ENCODE measurements at regions not wholly inside any gene's neighbourhood (a gene's known extent, or its start where the extent isn't known, plus 50 kb on each side); places are given as distances from the start of the nearest gene placed in this dataset.

GRCh38 chr1:37097731-37098130 lies 63.4 kb upstream of the GRIK3 start:
- 73% methylated on average over 7 of the region's 7 CpGs for WGBS
- TF ChIP-seq POLR2AphosphoS5 (IDR thresholded peaks at IDR 0.05) (no peak), EP300 (IDR thresholded peaks at IDR 0.05) (no peak), POLR2A (IDR thresholded peaks at IDR 0.05) (no peak), CTCF (IDR thresholded peaks at IDR 0.05) (no peak)

GRCh38 chr1:37098237-37098636 lies 63.9 kb upstream of the GRIK3 start:
- no peaks in the 10 kb centered on the region for H3K36me3 ChIP-seq
- DNase-seq (ENCODE audit: low spot score in 2 of 2): no peak
- no peak for TF ChIP-seq POLR2AphosphoS5 (IDR thresholded peaks at IDR 0.05)
- TF ChIP-seq CTCF (IDR thresholded peaks at IDR 0.05): no peak
- no peak for TF ChIP-seq POLR2A (IDR thresholded peaks at IDR 0.05)
- H3K27ac ChIP-seq: no peak overlapping the region
- H3K4me1 ChIP-seq: no peaks in the 10 kb centered on the region
- H3K9me3 ChIP-seq: no peaks in the 10 kb centered on the region
- H3K4me3 ChIP-seq: no peak overlapping the region
- peaks cover 30% of the 10 kb centered on the region for H3K27me3 ChIP-seq

More at GRCh38 chr1:37097731-37098130, 63.4 kb upstream of the GRIK3 start:
- Histone ChIP-seq H3K27ac (no peak overlapping the region), H3K36me3 (no peaks in the 10 kb centered on the region), H3K27me3 (peaks cover 31% of the 10 kb centered on the region), H3K4me1 (no peaks in the 10 kb centered on the region), H3K4me3 (no peak overlapping the region), H3K9me3 (no peaks in the 10 kb centered on the region)
- no peak for DNase-seq (ENCODE audit: low spot score in 2 of 2)

- H3K4me1 ChIP-seq: no peaks in the 10 kb centered on the region
- DNase-seq (ENCODE audit: low spot score in 2 of 2): no peak
- no peaks in the 10 kb centered on the region for H3K36me3 ChIP-seq
- no peak overlapping the region for H3K4me3 ChIP-seq
- no peak for TF ChIP-seq POLR2AphosphoS5 (IDR thresholded peaks at IDR 0.05)
- TF ChIP-seq CTCF (IDR thresholded peaks at IDR 0.05): no peak
- no peak for TF ChIP-seq POLR2A (IDR thresholded peaks at IDR 0.05)
- TF ChIP-seq EP300 (IDR thresholded peaks at IDR 0.05): no peak
- H3K27me3 ChIP-seq: peaks cover 18% of the 10 kb centered on the region
- no peak overlapping the region for H3K27ac ChIP-seq
- no peaks in the 10 kb centered on the region for H3K9me3 ChIP-seq
- 33% methylated on average over 1 of the region's 1 CpG for WGBS
These were observed 66.0 kb upstream of the GRIK3 start for GRCh38 chr1:37100310-37100709.

- 52% methylated on average over 2 of the region's 2 CpGs for WGBS
- no peaks in the 10 kb centered on the region for H3K4me1 ChIP-seq
- H3K36me3 ChIP-seq: no peaks in the 10 kb centered on the region
- DNase-seq (ENCODE audit: low spot score in 2 of 2): no peak
- no peak overlapping the region for H3K4me3 ChIP-seq
- H3K9me3 ChIP-seq: no peaks in the 10 kb centered on the region
- H3K27me3 ChIP-seq: peaks cover 8% of the 10 kb centered on the region
- no peak overlapping the region for H3K27ac ChIP-seq
- no peak for TF ChIP-seq EP300 (IDR thresholded peaks at IDR 0.05)
- no peak for TF ChIP-seq POLR2AphosphoS5 (IDR thresholded peaks at IDR 0.05)
- no peak for TF ChIP-seq POLR2A (IDR thresholded peaks at IDR 0.05)
- no peak for TF ChIP-seq CTCF (IDR thresholded peaks at IDR 0.05)
These were observed 68.5 kb upstream of the GRIK3 start for GRCh38 chr1:37102656-37103382.

GRCh38 chr1:37105911-37106310 lies 71.6 kb upstream of the GRIK3 start:
- H3K27me3 ChIP-seq: peaks cover 16% of the 10 kb centered on the region
- no peaks in the 10 kb centered on the region for H3K4me1 ChIP-seq
- H3K4me3 ChIP-seq: no peak overlapping the region
- H3K27ac ChIP-seq: no peak overlapping the region
- H3K36me3 ChIP-seq: no peaks in the 10 kb centered on the region
- WGBS: 67% methylated on average over 5 of the region's 5 CpGs
- H3K9me3 ChIP-seq: no peaks in the 10 kb centered on the region
- TF ChIP-seq POLR2A (IDR thresholded peaks at IDR 0.05): no peak
- TF ChIP-seq POLR2AphosphoS5 (IDR thresholded peaks at IDR 0.05): no peak
- TF ChIP-seq EP300 (IDR thresholded peaks at IDR 0.05): no peak
- no peak for TF ChIP-seq CTCF (IDR thresholded peaks at IDR 0.05)
- no peak for DNase-seq (ENCODE audit: low spot score in 2 of 2)
